KMS-11 (cell line): ENCODE measurements at regions not wholly inside any gene's neighbourhood (a gene's known extent, or its start where the extent isn't known, plus 50 kb on each side); places are given as distances from the start of the nearest gene placed in this dataset.

Experiments used
- H2AFZ ChIP-seq: fragments of 200-600 bp; sonication (generic); 2 replicates; pipeline ENCODE4 v1.6.1; 2016; ENCODE audit warnings: antibody characterized with exemption, mixed run types, low read depth
- H3K27ac ChIP-seq: fragments of 200-600 bp; sonication (generic); 2 replicates; pipeline ENCODE4 v1.6.1; 2016; ENCODE audit warnings: mild to moderate bottlenecking, mixed run types
- H3K27me3 ChIP-seq: fragments of 200-600 bp; sonication (generic); 2 replicates; pipeline ENCODE4 v1.6.1; 2017; ENCODE audit warnings: mild to moderate bottlenecking, low read depth, mixed run types, moderate library complexity; ENCODE audit not compliant: insufficient read depth
- H3K36me3 ChIP-seq: fragments of 200-600 bp; sonication (generic); 2 replicates; pipeline ENCODE4 v1.6.1; 2017; ENCODE audit warnings: mild to moderate bottlenecking, mixed run types; ENCODE audit not compliant: insufficient read depth
- H3K4me1 ChIP-seq: fragments of 200-600 bp; sonication (generic); 2 replicates; pipeline ENCODE4 v1.6.1; 2016; ENCODE audit warnings: mild to moderate bottlenecking, low read depth, mixed run types; ENCODE audit not compliant: poor library complexity, severe bottlenecking
- H3K4me2 ChIP-seq: fragments of 200-600 bp; sonication (generic); 2 replicates; pipeline ENCODE4 v1.7.0; 2016; ENCODE audit warnings: mild to moderate bottlenecking, mixed run types
- H3K4me3 ChIP-seq: fragments of 200-600 bp; sonication (generic); IDR thresholded peaks from 2 replicates; pipeline ENCODE4 v1.6.1; 2017; ENCODE audit warnings: low read depth, low read length, mixed read lengths; ENCODE audit not compliant: insufficient read depth
- H3K79me2 ChIP-seq: fragments of 200-600 bp; sonication (generic); 2 replicates; pipeline ENCODE4 v1.6.1; 2016; ENCODE audit warnings: low read depth, mixed run types; ENCODE audit not compliant: insufficient read depth
- H3K9ac ChIP-seq: fragments of 200-600 bp; sonication (generic); 2 replicates; pipeline ENCODE4 v1.6.1; 2016; ENCODE audit warnings: mild to moderate bottlenecking, mixed run types
- H4K20me1 ChIP-seq: fragments of 200-600 bp; sonication (generic); 2 replicates; pipeline ENCODE4 v1.6.1; 2016; ENCODE audit warnings: mild to moderate bottlenecking, mixed run types; ENCODE audit not compliant: insufficient read depth
- CTCF ChIP-seq: fragments of 200-600 bp; sonication (generic); conservative IDR thresholded peaks from 2 replicates; pipeline ENCODE4 v1.6.1; 2017; ENCODE audit warnings: low read depth, mild to moderate bottlenecking, antibody characterized with exemption, low read length, moderate library complexity, mixed read lengths

DNA sequence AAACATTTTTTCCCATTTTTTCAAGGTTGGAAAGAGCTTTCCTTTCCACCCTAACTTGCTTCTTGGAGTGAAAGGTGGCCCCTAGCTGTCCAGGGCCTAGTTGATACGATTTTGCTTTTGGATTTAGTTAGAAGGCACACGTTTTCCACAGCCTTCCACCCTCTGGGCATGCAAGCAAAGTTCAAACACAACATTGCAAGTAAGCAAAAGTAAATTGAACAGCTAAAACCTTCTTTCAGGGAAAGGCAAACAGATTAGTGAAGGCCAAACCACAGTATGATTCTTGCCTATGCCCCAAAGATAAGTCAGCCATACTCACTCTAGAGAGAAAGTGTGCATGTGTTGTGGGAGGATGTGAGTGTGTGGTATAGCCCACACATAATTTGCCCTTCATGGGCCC is 273.7 kb upstream of the KLHL29 start:
- Histone ChIP-seq H3K27ac (no peak overlapping the region), H2AFZ (no peak overlapping the region), H3K4me2 (no peak overlapping the region), H4K20me1 (no peaks in the 10 kb centered on the region), H3K36me3 (no peaks in the 10 kb centered on the region), H3K4me1 (no peaks in the 10 kb centered on the region), H3K4me3 (no peak overlapping the region), H3K27me3 (no peaks in the 10 kb centered on the region), H3K79me2 (no peaks in the 10 kb centered on the region), H3K9ac (no peak overlapping the region)
- no peak for TF ChIP-seq CTCF

- no peak overlapping the region for H3K4me3 ChIP-seq
- H2AFZ ChIP-seq, result no peak overlapping the region
- no peak overlapping the region for H3K27ac ChIP-seq
- H3K4me1 ChIP-seq, result no peaks in the 10 kb centered on the region
- H3K4me2 ChIP-seq, result no peak overlapping the region
- no peaks in the 10 kb centered on the region for H3K36me3 ChIP-seq
- H3K79me2 ChIP-seq, result no peaks in the 10 kb centered on the region
- H4K20me1 ChIP-seq, result no peaks in the 10 kb centered on the region
- no peak for TF ChIP-seq CTCF
- H3K9ac ChIP-seq, result no peak overlapping the region
- no peaks in the 10 kb centered on the region for H3K27me3 ChIP-seq
These were observed 272.5 kb upstream of the KLHL29 start for GRCh38 chr2:23112517-23112916.

- H3K27me3 ChIP-seq, result no peaks in the 10 kb centered on the region
- H3K36me3 ChIP-seq, result no peaks in the 10 kb centered on the region
- no peak overlapping the region for H3K27ac ChIP-seq
- no peaks in the 10 kb centered on the region for H4K20me1 ChIP-seq
- H3K9ac ChIP-seq, result no peak overlapping the region
- no peaks in the 10 kb centered on the region for H3K79me2 ChIP-seq
- no peaks in the 10 kb centered on the region for H3K4me1 ChIP-seq
- no peak overlapping the region for H3K4me2 ChIP-seq
- no peak overlapping the region for H2AFZ ChIP-seq
- no peak for TF ChIP-seq CTCF
- no peak overlapping the region for H3K4me3 ChIP-seq
These were observed 270.7 kb upstream of the KLHL29 start for GRCh38 chr2:23114299-23114698.

- no peaks in the 10 kb centered on the region for H3K4me1 ChIP-seq
- no peaks in the 10 kb centered on the region for H3K36me3 ChIP-seq
- no peak overlapping the region for H3K4me3 ChIP-seq
- H3K79me2 ChIP-seq, result no peaks in the 10 kb centered on the region
- H3K9ac ChIP-seq, result no peak overlapping the region
- H3K27me3 ChIP-seq, result no peaks in the 10 kb centered on the region
- no peak overlapping the region for H3K4me2 ChIP-seq
- no peaks in the 10 kb centered on the region for H4K20me1 ChIP-seq
- H2AFZ ChIP-seq, result no peak overlapping the region
- H3K27ac ChIP-seq, result no peak overlapping the region
- no peak for TF ChIP-seq CTCF
These were observed 266.7 kb upstream of the KLHL29 start for GRCh38 chr2:23118313-23118712.

GRCh38 chr2:23118894-23119293 is 266.1 kb upstream of the KLHL29 start:
- Histone ChIP-seq H3K4me2 (no peak overlapping the region), H3K36me3 (no peaks in the 10 kb centered on the region), H3K4me1 (no peaks in the 10 kb centered on the region), H2AFZ (no peak overlapping the region), H3K9ac (no peak overlapping the region), H3K27ac (no peak overlapping the region), H3K79me2 (no peaks in the 10 kb centered on the region), H3K4me3 (no peak overlapping the region), H3K27me3 (no peaks in the 10 kb centered on the region), H4K20me1 (no peaks in the 10 kb centered on the region)
- TF ChIP-seq CTCF, result no peak
